ENCODE measurements at regions not wholly inside any gene's neighbourhood (a gene's known extent, or its start where the extent isn't known, plus 50 kb on each side); places are given as distances from the start of the nearest gene placed in this dataset.
"Not testable (repeated sequence)": the region's sequence is repeated elsewhere in the genome, so short reads cannot be mapped to it uniquely, and the experiment has no call there.

DNA sequence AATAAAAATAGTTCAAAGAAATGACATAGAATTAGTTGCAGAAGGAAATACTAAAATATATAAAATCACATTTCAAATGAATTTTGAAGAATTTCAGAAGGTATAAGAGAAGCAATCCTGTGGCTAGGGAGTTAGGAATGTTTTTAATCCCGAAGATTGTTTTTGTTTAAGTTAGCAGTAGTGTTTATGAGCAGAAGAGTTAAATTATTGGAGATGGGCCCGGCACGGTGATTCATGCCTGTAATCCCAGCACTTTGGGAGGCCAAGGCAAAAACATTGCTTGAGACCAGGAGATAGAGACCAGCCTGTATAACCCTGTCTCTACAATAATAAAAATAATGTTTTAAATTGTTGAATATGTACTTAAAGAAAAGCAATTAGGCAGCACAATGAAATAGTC is 432.5 kb downstream of the MFSD1 start:
- no peak for DNase-seq (ENCODE audit: low spot score)

GRCh38 chr3:159236321-159236720 is 434.5 kb downstream of the MFSD1 start:
- no peak for DNase-seq (ENCODE audit: low spot score)

GRCh38 chr3:159237226-159237625 is 435.4 kb downstream of the MFSD1 start:
- DNase-seq (ENCODE audit: low spot score): no peak

GRCh38 chr3:159238646-159239045 is 436.8 kb downstream of the MFSD1 start:
- DNase-seq (ENCODE audit: low spot score): no peak

GRCh38 chr3:159239059-159239458 is 437.2 kb downstream of the MFSD1 start:
- no peak for DNase-seq (ENCODE audit: low spot score)

DNA sequence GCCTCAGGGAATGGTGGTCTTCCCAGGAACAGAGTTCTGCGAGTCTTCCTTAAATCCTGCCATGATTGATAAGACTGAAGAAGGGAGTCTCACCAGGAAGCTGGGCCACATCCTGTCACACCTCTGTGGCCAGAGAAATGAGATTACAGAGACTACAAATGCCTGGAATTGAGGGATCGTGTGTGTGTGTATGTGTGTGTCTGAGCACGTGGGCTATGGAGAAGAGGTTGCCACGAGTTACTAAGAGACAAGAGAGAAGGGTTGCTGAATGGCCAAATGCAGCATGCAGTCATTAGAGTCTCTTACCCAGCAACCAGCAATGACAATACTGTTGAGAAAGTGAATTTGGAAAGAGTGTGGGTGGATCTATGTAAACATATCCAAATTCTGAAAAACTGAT is 443.1 kb downstream of the MFSD1 start:
- no peak for DNase-seq (ENCODE audit: low spot score)

GRCh38 chr3:159245871-159246270 is 444.0 kb downstream of the MFSD1 start:
- no peak for DNase-seq (ENCODE audit: low spot score)

- no peak for DNase-seq (ENCODE audit: low spot score)
These were observed 444.5 kb downstream of the MFSD1 start for GRCh38 chr3:159246385-159246784.

DNA sequence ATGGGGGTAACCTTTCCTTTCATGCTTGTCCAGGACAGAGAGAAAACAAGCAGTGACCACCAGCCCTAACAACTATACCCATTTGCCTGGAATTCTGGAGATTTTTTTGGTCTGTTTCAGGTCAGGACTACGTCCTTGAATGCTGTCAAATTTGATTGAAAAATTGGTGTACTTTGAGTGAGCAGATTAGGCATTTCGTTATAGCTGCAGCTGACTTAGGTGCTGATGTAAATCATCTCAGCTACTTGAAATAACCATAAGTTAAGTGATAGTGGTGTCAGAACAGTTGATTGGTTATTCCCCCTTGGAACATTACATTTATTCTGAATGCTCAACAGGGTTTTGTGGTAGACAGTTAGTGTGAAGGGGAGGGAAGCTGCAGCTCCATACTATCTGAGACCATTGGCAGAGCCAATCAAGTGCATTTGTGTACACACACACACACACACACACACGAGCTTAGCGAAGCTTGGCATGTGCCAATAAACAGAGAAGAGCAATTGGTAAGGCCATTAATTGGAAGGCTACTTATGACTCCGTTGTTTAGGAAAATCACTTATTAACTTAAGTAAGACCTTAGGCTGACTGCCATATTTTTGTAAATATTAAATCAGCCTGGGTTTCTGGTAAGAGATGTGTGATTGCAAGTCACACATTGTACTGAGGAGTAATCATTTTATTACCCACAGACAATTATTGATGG is 447.8 kb downstream of the MFSD1 start:
- DNase-seq (ENCODE audit: low spot score): no peak

GRCh38 chr3:159250961-159251360 is 449.1 kb downstream of the MFSD1 start:
- no peak for DNase-seq (ENCODE audit: low spot score)

GRCh38 chr3:159252274-159252673 is 450.4 kb downstream of the MFSD1 start:
- no peak for DNase-seq (ENCODE audit: low spot score)

DNA sequence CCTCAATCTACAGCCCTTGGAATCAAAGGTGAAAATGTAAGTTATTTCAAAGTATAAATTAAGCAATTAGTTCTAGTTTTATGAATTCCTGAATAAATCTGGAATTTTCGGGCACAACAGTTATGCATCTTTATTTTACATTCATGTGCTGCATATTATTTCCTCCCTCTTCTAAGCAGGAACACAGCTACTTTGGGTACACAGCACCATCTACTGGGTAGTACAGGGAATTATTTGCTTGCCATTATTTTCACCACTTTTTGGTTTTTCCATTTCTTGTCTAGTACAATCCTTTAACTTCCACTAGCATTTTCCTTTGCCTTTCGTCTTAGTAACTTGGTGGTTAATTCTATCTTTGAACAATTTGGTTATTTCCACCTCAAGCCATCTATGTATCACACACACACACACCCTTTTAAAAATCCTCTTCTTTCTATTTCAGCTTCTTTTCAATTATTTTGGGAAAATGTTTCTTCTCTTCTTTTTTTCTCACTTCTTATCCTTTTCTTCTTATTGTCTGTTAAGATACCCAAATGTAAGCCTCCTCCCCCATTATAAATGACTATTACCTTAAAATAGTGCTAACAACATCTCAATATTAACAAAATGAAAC is 451.0 kb downstream of the MFSD1 start:
- DNase-seq (ENCODE audit: low spot score): no peak

- no peak for DNase-seq (ENCODE audit: low spot score)
These were observed 452.0 kb downstream of the MFSD1 start for GRCh38 chr3:159253860-159254259.

DNA sequence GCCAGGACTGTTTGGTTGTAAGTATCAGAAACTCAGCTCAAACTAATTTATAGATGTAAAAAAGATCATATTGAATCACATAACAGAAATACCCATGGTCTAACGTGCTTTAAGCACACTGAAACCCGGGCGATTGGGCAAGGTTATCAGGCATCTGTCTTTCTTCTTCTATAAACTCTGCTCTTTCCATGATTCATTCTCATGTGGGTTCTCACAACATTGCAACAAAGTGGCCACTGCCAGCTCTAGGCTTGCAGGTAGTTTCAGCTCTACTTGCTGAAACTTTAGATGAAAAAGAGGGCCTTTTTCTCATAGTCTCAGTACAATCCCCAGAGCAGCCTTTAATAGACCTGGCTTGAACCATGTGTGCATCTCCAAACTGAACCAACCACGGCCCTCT is 456.1 kb downstream of the MFSD1 start:
- no peak for DNase-seq (ENCODE audit: low spot score)

GRCh38 chr3:159258934-159259333 is 457.1 kb downstream of the MFSD1 start:
- DNase-seq (ENCODE audit: low spot score): no peak

DNA sequence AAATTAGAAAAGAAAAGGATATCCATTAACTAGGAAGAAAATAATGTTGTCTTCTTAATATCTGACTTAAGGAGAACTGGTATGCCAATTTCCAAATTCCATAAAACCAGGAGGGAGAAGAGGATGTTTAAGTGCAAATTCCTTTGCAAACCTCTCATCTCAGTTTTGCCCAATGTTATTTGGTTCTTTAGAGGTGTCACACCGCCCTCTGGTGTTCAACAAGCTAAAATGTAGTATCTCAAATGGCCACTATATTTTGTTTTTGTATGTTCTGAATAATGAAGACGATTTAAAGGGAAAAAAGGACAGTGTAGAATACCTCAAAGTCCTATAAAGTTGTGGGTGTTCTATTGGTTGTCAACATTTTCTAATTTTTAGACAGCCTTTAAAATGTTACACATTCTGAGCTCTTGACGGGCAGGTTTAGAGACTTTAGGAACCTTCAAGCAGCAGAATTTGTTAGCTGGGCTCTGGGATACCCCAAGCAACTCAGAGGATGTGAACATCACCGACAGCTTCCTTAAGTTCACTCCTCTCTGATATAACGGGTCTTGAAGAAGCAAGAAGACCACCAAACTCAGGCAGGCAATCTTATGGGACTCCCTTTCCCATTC is 458.3 kb downstream of the MFSD1 start:
- no peak for DNase-seq (ENCODE audit: low spot score)

GRCh38 chr3:159261333-159261732 is 459.5 kb downstream of the MFSD1 start:
- DNase-seq (ENCODE audit: low spot score): not testable (repeated sequence)

DNA sequence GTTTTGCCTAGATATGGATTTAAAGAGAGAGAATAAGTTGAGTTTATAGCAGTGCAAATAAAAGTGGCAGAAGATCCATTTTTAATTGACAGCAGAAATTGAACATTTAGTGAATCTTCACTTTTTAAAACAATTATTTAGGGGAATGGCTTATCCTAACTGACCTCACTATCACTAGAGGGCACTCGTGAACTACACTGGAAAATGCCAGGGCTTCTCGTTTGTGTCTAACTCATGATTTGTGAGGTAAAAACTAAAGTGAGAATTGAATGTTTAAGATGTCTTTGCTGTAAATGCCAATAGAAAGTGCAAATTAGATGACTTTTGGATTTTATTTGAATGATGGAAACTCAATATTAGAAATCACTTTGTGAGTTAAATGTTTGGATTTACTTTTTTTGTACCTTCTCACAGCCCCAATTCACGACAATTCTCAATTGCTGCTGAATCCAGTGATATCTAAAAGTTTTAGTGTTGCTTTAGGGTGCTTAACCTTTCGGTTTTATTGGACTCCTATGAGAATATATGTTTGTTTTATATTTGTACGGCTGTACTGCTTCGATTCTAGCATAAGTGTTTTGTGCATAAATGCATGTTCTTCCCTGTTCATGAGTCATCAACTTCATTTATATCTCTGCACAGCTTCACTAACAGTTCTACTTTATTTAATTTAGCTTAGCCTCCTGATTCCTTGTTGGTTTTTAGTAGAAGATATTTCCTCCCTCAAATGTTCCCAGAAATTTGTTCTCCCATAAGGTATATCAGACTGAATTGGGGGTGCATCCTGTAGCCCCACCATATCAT is 462.1 kb downstream of the MFSD1 start:
- DNase-seq (ENCODE audit: low spot score): no peak

DNA sequence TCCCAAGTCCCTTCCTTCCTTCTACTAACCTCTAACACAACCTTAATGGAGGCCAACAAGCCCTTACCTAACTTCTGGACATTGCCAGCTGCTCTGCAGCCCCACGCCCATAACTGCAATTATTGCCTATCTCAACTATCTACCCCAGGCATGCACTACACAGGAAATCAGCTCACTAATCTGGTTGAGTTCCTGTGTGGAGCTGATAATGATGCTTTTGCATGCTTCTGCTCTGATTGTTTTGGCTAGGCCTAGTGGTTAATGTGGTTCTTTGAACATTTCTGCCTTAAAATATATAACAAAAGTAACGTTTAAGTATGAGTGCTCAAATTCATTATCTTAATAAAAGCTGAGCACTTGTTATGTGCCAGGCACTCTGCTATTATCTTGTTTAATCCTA is 463.9 kb downstream of the MFSD1 start:
- no peak for DNase-seq (ENCODE audit: low spot score)

GRCh38 chr3:159266779-159267178 is 464.9 kb downstream of the MFSD1 start:
- DNase-seq (ENCODE audit: low spot score): peak; percentile 63

GRCh38 chr3:159271799-159272512 is 470.1 kb downstream of the MFSD1 start:
- DNase-seq (ENCODE audit: low spot score): no peak

GRCh38 chr3:159273070-159273469 is 471.2 kb downstream of the MFSD1 start:
- DNase-seq (ENCODE audit: low spot score): no peak

Measured in ecto neural progenitor cell (in vitro differentiated cells).